BJ (cell line): ENCODE measurements at regions not wholly inside any gene's neighbourhood (a gene's known extent, or its start where the extent isn't known, plus 50 kb on each side); places are given as distances from the start of the nearest gene placed in this dataset.

Experiments
- CTCF ChIA-PET: fragments of 350-600 bp; formaldehyde crosslinking; extraction: SDS; loops from one replicate; lab custom pipeline; 2021; ENCODE audit warnings: antibody characterized with exemption, inconsistent platforms; lab: Yijun Ruan, JAX
- POLR2A ChIA-PET: fragments of 300-600 bp; sonication (Branson Sonifier 250); formaldehyde crosslinking; extraction: SDS; loops from one replicate; lab custom pipeline; 2021; ENCODE audit warnings: antibody characterized with exemption; lab: Charles Lee
- DNase-seq: peaks from one replicate; pipeline ENCODE4 v3.0.0-alpha.2; 2011; ENCODE audit warnings: low read depth
- H3K27me3 ChIP-seq: 2 replicates; pipeline ENCODE4 v1.6.0; 2011; ENCODE audit warnings: low read length; ENCODE audit not compliant: control insufficient read depth, insufficient read depth
- H3K36me3 ChIP-seq: 2 replicates; pipeline ENCODE4 v1.5.1; 2011; ENCODE audit warnings: low read length; ENCODE audit not compliant: control insufficient read depth, insufficient read depth
- H3K4me3 ChIP-seq: 2 replicates; pipeline ENCODE4 v1.5.1; 2011; ENCODE audit warnings: low read depth, mild to moderate bottlenecking, control low read depth, low read length
- TF ChIP-seq, protein P1 (sequence below): IDR thresholded peaks from 2 replicates; pipeline ENCODE4 v1.5.1; 2011; ENCODE audit warnings: low read depth, mild to moderate bottlenecking, control low read depth, inconsistent platforms, low read length, moderate library complexity; ENCODE audit not compliant: insufficient read depth

DNA sequence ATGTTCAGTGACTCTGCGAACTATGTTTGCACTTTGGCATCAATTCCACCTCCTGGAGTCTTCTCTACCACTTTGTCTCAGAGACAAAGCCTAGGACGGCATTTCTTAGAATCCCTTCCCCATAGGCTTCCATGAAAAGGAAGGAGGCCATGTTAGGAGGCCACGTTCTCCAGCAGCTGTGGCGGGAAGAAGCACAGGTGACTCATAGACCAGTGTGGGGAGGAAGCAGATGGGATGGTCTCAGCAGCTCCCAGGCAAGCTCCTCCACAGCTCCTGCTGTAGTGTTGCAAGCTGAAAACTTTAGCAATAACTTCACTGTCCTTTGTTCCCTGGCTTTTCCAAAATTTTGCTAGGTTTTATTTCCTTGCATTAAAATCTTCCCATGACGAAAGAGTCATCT is 781.3 kb upstream of the ID2 start:
- TF ChIP-seq, protein P1, sequence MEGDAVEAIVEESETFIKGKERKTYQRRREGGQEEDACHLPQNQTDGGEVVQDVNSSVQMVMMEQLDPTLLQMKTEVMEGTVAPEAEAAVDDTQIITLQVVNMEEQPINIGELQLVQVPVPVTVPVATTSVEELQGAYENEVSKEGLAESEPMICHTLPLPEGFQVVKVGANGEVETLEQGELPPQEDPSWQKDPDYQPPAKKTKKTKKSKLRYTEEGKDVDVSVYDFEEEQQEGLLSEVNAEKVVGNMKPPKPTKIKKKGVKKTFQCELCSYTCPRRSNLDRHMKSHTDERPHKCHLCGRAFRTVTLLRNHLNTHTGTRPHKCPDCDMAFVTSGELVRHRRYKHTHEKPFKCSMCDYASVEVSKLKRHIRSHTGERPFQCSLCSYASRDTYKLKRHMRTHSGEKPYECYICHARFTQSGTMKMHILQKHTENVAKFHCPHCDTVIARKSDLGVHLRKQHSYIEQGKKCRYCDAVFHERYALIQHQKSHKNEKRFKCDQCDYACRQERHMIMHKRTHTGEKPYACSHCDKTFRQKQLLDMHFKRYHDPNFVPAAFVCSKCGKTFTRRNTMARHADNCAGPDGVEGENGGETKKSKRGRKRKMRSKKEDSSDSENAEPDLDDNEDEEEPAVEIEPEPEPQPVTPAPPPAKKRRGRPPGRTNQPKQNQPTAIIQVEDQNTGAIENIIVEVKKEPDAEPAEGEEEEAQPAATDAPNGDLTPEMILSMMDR, result no peak
- ChIA-PET CTCF (no interaction called here), POLR2A (no interaction called here)
- Histone ChIP-seq H3K4me3 (no peak overlapping the region), H3K36me3 (no peaks in the 10 kb centered on the region), H3K27me3 (no peaks in the 10 kb centered on the region; the same call in 1 of the 2 replicates)
- DNase-seq, result no peak

DNA sequence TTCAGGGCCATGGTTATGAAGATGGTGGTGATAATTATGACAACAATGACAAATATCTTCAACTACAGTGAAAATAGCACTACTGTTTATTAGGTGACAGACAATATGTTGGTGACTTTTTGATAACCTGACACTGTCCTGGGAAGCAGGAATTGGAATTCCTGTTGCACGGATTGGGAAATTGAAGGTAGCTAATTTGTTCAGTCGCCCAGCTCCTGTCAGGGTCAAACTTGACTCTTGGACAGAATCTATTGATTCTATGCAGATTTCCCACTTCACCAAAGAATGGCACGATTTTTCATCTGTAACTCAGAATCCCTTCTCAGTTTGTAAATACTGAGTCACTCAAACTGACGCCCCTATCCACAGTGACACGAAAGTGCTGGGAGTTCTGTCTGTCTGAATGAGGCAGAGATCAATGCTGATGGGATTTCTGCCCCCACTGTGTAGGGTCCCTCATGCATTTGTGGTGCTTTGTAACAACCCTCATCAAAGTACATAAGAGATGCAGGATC is 779.5 kb upstream of the ID2 start:
- Histone ChIP-seq H3K36me3 (no peaks in the 10 kb centered on the region), H3K4me3 (no peak overlapping the region), H3K27me3 (no peaks in the 10 kb centered on the region; the same call in 1 of the 2 replicates)
- ChIA-PET POLR2A (no interaction called here), CTCF (no interaction called here)
- TF ChIP-seq, protein P1, result no peak
- DNase-seq, result no peak

DNA sequence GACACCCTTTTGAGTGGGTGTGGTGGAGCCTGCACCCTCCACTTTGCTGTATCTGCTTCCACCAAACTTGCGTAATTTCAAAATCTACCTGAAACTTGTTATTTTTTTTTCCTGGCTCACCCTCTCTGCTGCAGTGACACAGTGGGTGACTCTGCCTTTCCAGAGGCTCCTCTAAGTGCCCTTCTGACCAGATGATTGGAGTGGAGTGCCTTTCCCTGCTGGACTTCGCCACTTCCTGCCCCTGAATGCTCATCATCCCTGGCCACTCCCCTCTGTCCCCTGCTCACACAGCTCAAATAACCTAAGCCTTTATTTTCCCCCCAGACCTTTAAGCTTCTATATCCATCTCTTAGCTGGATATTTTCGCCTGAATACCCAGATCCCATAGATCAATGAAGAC is 777.5 kb upstream of the ID2 start:
- Histone ChIP-seq H3K27me3 (no peaks in the 10 kb centered on the region; the same call in 1 of the 2 replicates), H3K4me3 (no peak overlapping the region), H3K36me3 (no peaks in the 10 kb centered on the region)
- no peak for DNase-seq
- ChIA-PET CTCF (interaction anchor here (1.1 kb wide), 1 partner anchor 11 kb away, joined by 4 read pairs; no protein-coding TSS in a partner anchor), POLR2A (no interaction called here)
- TF ChIP-seq, protein P1, result no peak

DNA sequence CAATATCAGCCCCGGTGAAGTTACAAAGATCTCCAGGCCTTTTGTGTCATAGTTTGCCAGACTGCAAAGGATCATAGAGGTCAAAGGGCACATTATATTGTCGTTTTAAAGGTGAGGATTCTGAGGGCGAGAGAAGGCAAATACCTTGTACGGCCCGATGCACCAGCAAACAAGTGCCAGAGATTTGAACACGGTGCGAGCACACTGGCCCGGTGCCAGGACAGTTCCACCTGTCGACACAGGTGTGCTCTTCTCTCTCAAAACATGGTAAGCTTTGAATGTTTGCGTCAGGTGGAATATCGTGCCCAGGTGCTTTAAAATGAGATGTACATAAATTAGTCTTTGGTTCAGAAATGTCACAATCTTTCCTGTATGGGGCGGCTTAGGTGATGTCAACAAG is 776.1 kb upstream of the ID2 start:
- TF ChIP-seq, protein P1, result no peak
- ChIA-PET POLR2A (no interaction called here), CTCF (no interaction called here)
- Histone ChIP-seq H3K36me3 (no peaks in the 10 kb centered on the region), H3K27me3 (no peaks in the 10 kb centered on the region), H3K4me3 (no peak overlapping the region)
- no peak for DNase-seq

DNA sequence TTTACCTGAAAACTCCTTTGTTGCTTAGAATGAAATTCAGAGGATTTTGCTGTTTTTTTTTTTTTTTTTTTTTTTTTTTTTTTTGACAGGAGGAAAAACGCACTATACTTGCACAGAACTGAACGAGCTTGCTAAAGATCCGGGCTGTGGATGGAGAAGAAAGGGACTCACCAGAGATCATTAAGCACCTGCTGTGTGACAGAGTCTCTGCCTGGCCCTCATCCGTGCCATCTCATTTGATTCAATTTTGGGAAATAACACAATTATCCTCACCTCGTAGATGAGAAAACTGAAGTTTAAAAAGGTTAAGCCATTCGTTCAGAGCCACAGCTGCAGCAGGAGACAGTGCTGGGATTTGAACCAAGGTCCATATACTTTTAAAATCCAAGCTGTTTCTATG is 775.4 kb upstream of the ID2 start:
- H3K36me3 ChIP-seq, result no peaks in the 10 kb centered on the region
- ChIA-PET POLR2A (no interaction called here), CTCF (no interaction called here)
- TF ChIP-seq, protein P1, result no peak
- DNase-seq, result no peak
- no peaks in the 10 kb centered on the region for H3K27me3 ChIP-seq
- no peak overlapping the region for H3K4me3 ChIP-seq
